Endodermal cell (in vitro differentiated cells): ENCODE measurements at regions not wholly inside any gene's neighbourhood (a gene's known extent, or its start where the extent isn't known, plus 50 kb on each side); places are given as distances from the start of the nearest gene placed in this dataset.
A peak's percentile ranks its signal among the peaks of the same experiment; 100 is the strongest.
"Not testable (repeated sequence)": the region's sequence is repeated elsewhere in the genome, so short reads cannot be mapped to it uniquely, and the experiment has no call there.

Experiments used
- DNase-seq: peaks from one replicate; pipeline ENCODE4 v3.0.0-alpha.2; 2017
- H3K27ac ChIP-seq: 2 replicates; pipeline ENCODE4 v1.5.1; 2013; ENCODE audit warnings: mild to moderate bottlenecking, low read depth, low read length, moderate library complexity
- H3K27me3 ChIP-seq: 2 replicates; pipeline ENCODE4 v1.6.1; 2013; ENCODE audit warnings: mild to moderate bottlenecking, low read length, moderate library complexity; ENCODE audit not compliant: insufficient read depth, control insufficient read depth, poor library complexity, severe bottlenecking
- H3K36me3 ChIP-seq: 2 replicates; pipeline ENCODE4 v1.7.0; 2013; ENCODE audit warnings: mild to moderate bottlenecking, low read length, moderate library complexity; ENCODE audit not compliant: control insufficient read depth, insufficient read depth
- H3K4me1 ChIP-seq: one replicate; pipeline ENCODE4 v1.7.0; 2013; ENCODE audit warnings: low read length; ENCODE audit not compliant: control insufficient read depth, insufficient read depth
- H3K4me3 ChIP-seq: 2 replicates; pipeline ENCODE4 v1.5.1; 2013; ENCODE audit warnings: mild to moderate bottlenecking, low read length, moderate library complexity
- H3K9ac ChIP-seq: 2 replicates; pipeline ENCODE4 v1.6.1; 2013; ENCODE audit warnings: mild to moderate bottlenecking, low read length, moderate library complexity; ENCODE audit not compliant: poor library complexity, severe bottlenecking; ENCODE audit errors: extremely low read depth
- H3K9me3 ChIP-seq: 2 replicates; pipeline ENCODE4 v1.6.1; 2013; ENCODE audit warnings: mild to moderate bottlenecking, low read length, moderate library complexity; ENCODE audit not compliant: control insufficient read depth
- H3K27ac Mint-ChIP-seq: 2 replicates; pipeline ENCODE4 v1.8.0; 2020; ENCODE audit warnings: mixed read lengths
- H3K27me3 Mint-ChIP-seq: 2 replicates; pipeline ENCODE4 v1.8.0; 2021; ENCODE audit warnings: mild to moderate bottlenecking, mixed read lengths; ENCODE audit not compliant: insufficient read depth
- H3K36me3 Mint-ChIP-seq: 2 replicates; pipeline ENCODE4 v1.8.0; 2020; ENCODE audit warnings: low read depth, mixed read lengths
- H3K4me1 Mint-ChIP-seq: 2 replicates; pipeline ENCODE4 v1.8.0; 2020; ENCODE audit warnings: mixed read lengths
- H3K4me3 Mint-ChIP-seq: 2 replicates; pipeline ENCODE4 v1.8.0; 2020; ENCODE audit warnings: mild to moderate bottlenecking, moderate library complexity, mixed read lengths
- H3K9me3 Mint-ChIP-seq: 2 replicates; pipeline ENCODE4 v1.8.0; 2020; ENCODE audit warnings: mild to moderate bottlenecking, mixed read lengths
- CTCF ChIP-seq: fragments of 200-600 bp; sonication (generic); conservative IDR thresholded peaks from 2 replicates; pipeline ENCODE4 v1.5.0; 2021; ENCODE audit warnings: antibody characterized with exemption, mild to moderate bottlenecking
- WGBS, 2 experiments: methylation state at CpG; one replicate each; pipeline versions ENCODE4 v1.1.5 to v1.1.7; 2013; ENCODE audit warnings: missing lambda C conversion rate in 2 of 2, mixed read lengths in 1 of 2; ENCODE audit not compliant: insufficient coverage in 1 of 2, insufficient read length in 1 of 2; 5-methylcytosine and 5-hydroxymethylcytosine counted together

- H3K4me3 ChIP-seq, result no peak overlapping the region
- H3K36me3 ChIP-seq, result no peaks in the 10 kb centered on the region
- Mint-ChIP-seq H3K36me3 (no peaks in the 10 kb centered on the region), H3K9me3 (no peaks in the 10 kb centered on the region), H3K27me3 (peaks cover 62% of the 10 kb centered on the region), H3K27ac (no peak overlapping the region), H3K4me3 (no peak overlapping the region), H3K4me1 (peaks cover 17% of the 10 kb centered on the region)
- H3K9ac ChIP-seq, result no peak overlapping the region
- peaks cover 5% of the 10 kb centered on the region for H3K4me1 ChIP-seq
- WGBS, 2 experiments, result 77 to 100% methylated on average over 2 to 5 of the region's 5 CpGs
- DNase-seq, result no peak
- no peaks in the 10 kb centered on the region for H3K27me3 ChIP-seq
- H3K9me3 ChIP-seq, result no peaks in the 10 kb centered on the region
- H3K27ac ChIP-seq, result no peak overlapping the region
- TF ChIP-seq CTCF, result no peak
Observed at GRCh38 chr10:85491652-85492051, 874.9 kb downstream of the GRID1 start.

- peaks cover 62% of the 10 kb centered on the region for H3K27me3 Mint-ChIP-seq
- H3K9me3 Mint-ChIP-seq, result no peaks in the 10 kb centered on the region
- peak; percentile 93 for DNase-seq
- H3K4me3 Mint-ChIP-seq, result no peak overlapping the region
- TF ChIP-seq CTCF, result no peak
- no peaks in the 10 kb centered on the region for H3K27me3 ChIP-seq
- no peak overlapping the region for H3K27ac ChIP-seq
- H3K4me1 Mint-ChIP-seq, result peaks cover 17% of the 10 kb centered on the region
- H3K36me3 ChIP-seq, result no peaks in the 10 kb centered on the region
- H3K36me3 Mint-ChIP-seq, result no peaks in the 10 kb centered on the region
- H3K9me3 ChIP-seq, result no peaks in the 10 kb centered on the region
- H3K4me3 ChIP-seq, result no peak overlapping the region
- peak overlapping the region; percentile 42 for H3K27ac Mint-ChIP-seq
- WGBS, 2 experiments, result 0 to 15% methylated on average over 2 to 3 of the region's 3 CpGs
- peaks cover 5% of the 10 kb centered on the region for H3K4me1 ChIP-seq
- no peak overlapping the region for H3K9ac ChIP-seq
Observed at GRCh38 chr10:85492684-85493083, 873.9 kb downstream of the GRID1 start.

GRCh38 chr10:85493703-85494102 lies 872.9 kb downstream of the GRID1 start:
- Mint-ChIP-seq H3K9me3 (no peaks in the 10 kb centered on the region), H3K27me3 (peaks cover 53% of the 10 kb centered on the region), H3K36me3 (no peaks in the 10 kb centered on the region), H3K27ac (no peak overlapping the region), H3K4me1 (peaks cover 17% of the 10 kb centered on the region), H3K4me3 (no peak overlapping the region)
- no peaks in the 10 kb centered on the region for H3K9me3 ChIP-seq
- H3K27ac ChIP-seq, result no peak overlapping the region
- TF ChIP-seq CTCF, result no peak
- 69 to 86% methylated on average over 2 to 3 of the region's 3 CpGs for WGBS, 2 experiments
- H3K4me3 ChIP-seq, result no peak overlapping the region
- no peaks in the 10 kb centered on the region for H3K36me3 ChIP-seq
- DNase-seq, result no peak
- no peaks in the 10 kb centered on the region for H3K27me3 ChIP-seq
- no peak overlapping the region for H3K9ac ChIP-seq
- H3K4me1 ChIP-seq, result peaks cover 5% of the 10 kb centered on the region

- not testable (repeated sequence) for DNase-seq, H3K4me1 Mint-ChIP-seq, H3K4me1 ChIP-seq, H3K9ac ChIP-seq, H3K27ac Mint-ChIP-seq, H3K27ac ChIP-seq, H3K4me3 Mint-ChIP-seq, H3K27me3 ChIP-seq, H3K36me3 ChIP-seq, H3K36me3 Mint-ChIP-seq
- peaks cover 12% of the 10 kb centered on the region for H3K9me3 ChIP-seq
- Mint-ChIP-seq H3K9me3 (peaks cover 58% of the 10 kb centered on the region), H3K27me3 (peaks cover 20% of the 10 kb centered on the region)
- 89 to 93% methylated on average over 7 to 10 of the region's 10 CpGs for WGBS, 2 experiments
- H3K4me3 ChIP-seq, result peak overlapping the region; percentile 37
Observed at GRCh38 chr10:85504641-85505040, 862.0 kb downstream of the GRID1 start.
